Left ventricle myocardium inferior (tissue), 1 donor: ENCODE measurements at regions not wholly inside any gene's neighbourhood (a gene's known extent, or its start where the extent isn't known, plus 50 kb on each side); places are given as distances from the start of the nearest gene placed in this dataset.

Source experiments
- DNase-seq: peaks from one replicate; pipeline ENCODE4 v3.0.0-alpha.2; 2020
- H3K27ac ChIP-seq: fragments of 200-600 bp; replicated peaks from 2 replicates; pipeline ENCODE4 v1.8.0; 2021
- H3K27me3 ChIP-seq: fragments of 200-600 bp; 2 replicates; pipeline ENCODE4 v1.8.0; 2021; ENCODE audit warnings: low read depth
- H3K36me3 ChIP-seq: fragments of 200-600 bp; 2 replicates; pipeline ENCODE4 v1.8.0; 2021
- H3K4me1 ChIP-seq: fragments of 200-600 bp; 2 replicates; pipeline ENCODE4 v1.8.0; 2021
- H3K4me3 ChIP-seq: fragments of 200-600 bp; 2 replicates; pipeline ENCODE4 v1.8.0; 2021; ENCODE audit warnings: mild to moderate bottlenecking, moderate library complexity
- H3K9me3 ChIP-seq: fragments of 200-600 bp; replicated peaks from 2 replicates; pipeline ENCODE4 v1.8.0; 2021
- intact Hi-C: fragments of 100-400 bp; cut with micrococcal nuclease; formaldehyde crosslinking; loops from one replicate; pipeline ENCODE4 v1.11.0; 2022
- TF ChIP-seq, protein P1 (sequence below): fragments of 200-600 bp; IDR thresholded peaks from 2 replicates; pipeline ENCODE4 v1.8.0; 2021; ENCODE audit warnings: antibody characterized with exemption, mild to moderate bottlenecking, borderline replicate concordance
- donor health status: DM: no; HTN: yes; CAD: no; lungs with severe emphysema.

DNA sequence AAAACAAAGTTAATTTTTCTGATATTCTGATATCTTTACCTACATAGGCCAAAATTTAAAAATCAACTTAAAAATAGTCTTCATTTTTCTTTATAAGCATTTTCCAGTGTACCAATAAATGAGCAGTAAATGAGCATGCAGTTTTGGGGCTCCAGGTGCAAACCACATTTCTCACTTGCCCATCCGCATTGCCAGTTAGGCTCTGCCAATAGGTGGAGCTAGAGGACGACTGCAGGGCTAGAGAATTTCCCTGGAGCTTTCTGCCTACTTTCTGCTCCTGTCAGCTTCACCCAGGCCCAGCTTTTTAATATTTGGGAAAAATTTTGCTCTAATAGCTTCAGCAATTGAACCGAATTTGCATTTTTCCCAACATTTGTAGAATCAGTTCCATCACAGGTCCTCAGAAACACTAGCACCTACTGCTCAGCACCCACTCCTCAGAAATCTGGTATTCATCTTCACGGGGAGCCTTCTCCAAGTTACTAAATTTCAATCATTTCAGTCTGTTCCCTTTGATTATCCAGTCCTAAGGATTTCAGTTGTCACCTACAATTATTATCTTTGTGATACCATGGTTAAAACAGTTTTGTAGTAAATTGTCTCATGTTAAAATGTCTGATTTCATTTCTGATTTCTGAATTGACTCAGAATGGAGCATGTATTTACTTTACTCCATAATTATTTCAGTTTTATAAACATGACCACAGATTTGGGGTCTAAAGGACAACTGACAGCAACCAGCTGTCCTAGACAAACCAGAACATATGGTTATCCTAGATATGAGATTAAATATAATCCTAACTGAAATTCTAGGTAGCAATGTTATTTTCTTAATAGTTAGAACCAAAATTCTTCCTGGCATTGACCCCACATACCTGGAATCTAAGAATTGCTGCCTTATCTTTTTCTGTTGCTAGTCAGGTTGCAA is 104.6 kb upstream of the FAM174A start:
- peaks cover 5% of the 10 kb centered on the region for H3K9me3 ChIP-seq
- no peak overlapping the region for H3K27ac ChIP-seq
- peak; percentile 16 for DNase-seq
- TF ChIP-seq, protein P1, sequence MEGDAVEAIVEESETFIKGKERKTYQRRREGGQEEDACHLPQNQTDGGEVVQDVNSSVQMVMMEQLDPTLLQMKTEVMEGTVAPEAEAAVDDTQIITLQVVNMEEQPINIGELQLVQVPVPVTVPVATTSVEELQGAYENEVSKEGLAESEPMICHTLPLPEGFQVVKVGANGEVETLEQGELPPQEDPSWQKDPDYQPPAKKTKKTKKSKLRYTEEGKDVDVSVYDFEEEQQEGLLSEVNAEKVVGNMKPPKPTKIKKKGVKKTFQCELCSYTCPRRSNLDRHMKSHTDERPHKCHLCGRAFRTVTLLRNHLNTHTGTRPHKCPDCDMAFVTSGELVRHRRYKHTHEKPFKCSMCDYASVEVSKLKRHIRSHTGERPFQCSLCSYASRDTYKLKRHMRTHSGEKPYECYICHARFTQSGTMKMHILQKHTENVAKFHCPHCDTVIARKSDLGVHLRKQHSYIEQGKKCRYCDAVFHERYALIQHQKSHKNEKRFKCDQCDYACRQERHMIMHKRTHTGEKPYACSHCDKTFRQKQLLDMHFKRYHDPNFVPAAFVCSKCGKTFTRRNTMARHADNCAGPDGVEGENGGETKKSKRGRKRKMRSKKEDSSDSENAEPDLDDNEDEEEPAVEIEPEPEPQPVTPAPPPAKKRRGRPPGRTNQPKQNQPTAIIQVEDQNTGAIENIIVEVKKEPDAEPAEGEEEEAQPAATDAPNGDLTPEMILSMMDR, result peak; percentile 93
- intact Hi-C loops, result no loop called here
- H3K4me1 ChIP-seq, result no peaks in the 10 kb centered on the region
- peaks cover 3% of the 10 kb centered on the region for H3K36me3 ChIP-seq
- no peaks in the 10 kb centered on the region for H3K27me3 ChIP-seq
- no peak overlapping the region for H3K4me3 ChIP-seq

DNA sequence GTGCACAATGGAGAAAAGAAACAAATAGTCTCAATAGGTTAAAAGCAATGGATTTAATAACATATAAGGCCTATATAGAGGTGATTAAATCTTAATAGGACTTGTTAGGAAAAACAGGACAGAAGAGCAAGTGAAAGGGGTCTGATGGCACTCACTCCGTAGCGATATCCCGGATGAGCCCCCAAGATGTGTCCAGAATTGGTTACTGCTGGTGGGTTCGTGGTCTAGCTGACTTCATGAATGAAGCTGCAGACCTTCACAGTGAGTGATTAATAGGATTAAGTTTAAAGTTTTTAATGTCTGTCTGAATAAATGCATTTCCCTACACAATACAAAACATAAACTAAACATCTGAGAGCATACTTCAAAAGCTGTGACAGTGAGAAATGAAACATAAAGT is 110.4 kb upstream of the FAM174A start:
- intact Hi-C loops, result no loop called here
- no peaks in the 10 kb centered on the region for H3K4me1 ChIP-seq
- TF ChIP-seq, protein P1, result no peak
- peaks cover 18% of the 10 kb centered on the region for H3K36me3 ChIP-seq
- no peak overlapping the region for H3K27ac ChIP-seq
- DNase-seq, result no peak
- H3K27me3 ChIP-seq, result no peaks in the 10 kb centered on the region
- peaks cover 22% of the 10 kb centered on the region for H3K9me3 ChIP-seq
- H3K4me3 ChIP-seq, result no peak overlapping the region

DNA sequence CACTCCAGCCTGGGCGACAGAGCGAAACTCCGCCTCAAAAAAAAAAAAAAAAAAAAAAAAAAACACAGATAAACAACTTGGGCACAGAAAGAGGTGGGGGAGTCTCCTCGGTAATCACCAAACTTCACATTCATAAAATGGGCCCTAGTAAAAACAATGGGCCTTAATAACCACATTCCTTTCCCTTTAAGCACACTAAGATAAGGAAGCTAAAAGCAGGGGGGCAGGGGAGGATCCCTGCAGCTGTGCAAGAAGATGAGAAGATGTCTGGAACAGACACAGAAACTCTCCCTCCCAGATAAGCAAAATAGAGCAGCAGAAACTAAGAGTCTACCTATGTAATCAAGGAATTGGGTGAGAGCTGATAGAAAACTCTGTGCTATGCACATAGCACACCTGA is 111.2 kb upstream of the FAM174A start:
- peaks cover 22% of the 10 kb centered on the region for H3K9me3 ChIP-seq
- no peaks in the 10 kb centered on the region for H3K27me3 ChIP-seq
- TF ChIP-seq, protein P1, result no peak
- intact Hi-C loops, result no loop called here
- no peak overlapping the region for H3K4me3 ChIP-seq
- DNase-seq, result no peak
- H3K4me1 ChIP-seq, result no peaks in the 10 kb centered on the region
- H3K36me3 ChIP-seq, result peaks cover 18% of the 10 kb centered on the region
- no peak overlapping the region for H3K27ac ChIP-seq

DNA sequence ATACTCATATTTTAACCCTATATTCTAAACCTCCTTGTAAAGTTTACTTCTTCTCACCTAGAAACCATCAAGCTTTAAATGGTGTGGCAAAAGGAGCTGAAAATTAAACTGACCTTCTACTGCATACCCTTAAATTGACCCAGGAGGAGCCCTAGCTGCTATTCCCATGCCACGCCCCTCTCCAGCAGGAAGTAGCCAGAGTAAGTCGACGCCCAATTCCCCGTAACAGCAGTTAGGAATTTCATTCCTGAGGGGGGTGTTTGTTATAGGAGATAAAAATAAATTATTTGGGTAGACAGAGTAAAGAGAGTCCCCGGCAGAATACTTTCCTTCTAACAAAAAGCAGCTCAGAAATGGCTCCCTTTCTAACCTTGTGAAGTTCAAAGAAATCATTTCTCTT is 111.8 kb upstream of the FAM174A start:
- H3K27ac ChIP-seq, result no peak overlapping the region
- no peaks in the 10 kb centered on the region for H3K4me1 ChIP-seq
- peaks cover 18% of the 10 kb centered on the region for H3K36me3 ChIP-seq
- intact Hi-C loops, result no loop called here
- H3K9me3 ChIP-seq, result peaks cover 22% of the 10 kb centered on the region
- no peak for DNase-seq
- TF ChIP-seq, protein P1, result no peak
- H3K27me3 ChIP-seq, result no peaks in the 10 kb centered on the region
- H3K4me3 ChIP-seq, result no peak overlapping the region

DNA sequence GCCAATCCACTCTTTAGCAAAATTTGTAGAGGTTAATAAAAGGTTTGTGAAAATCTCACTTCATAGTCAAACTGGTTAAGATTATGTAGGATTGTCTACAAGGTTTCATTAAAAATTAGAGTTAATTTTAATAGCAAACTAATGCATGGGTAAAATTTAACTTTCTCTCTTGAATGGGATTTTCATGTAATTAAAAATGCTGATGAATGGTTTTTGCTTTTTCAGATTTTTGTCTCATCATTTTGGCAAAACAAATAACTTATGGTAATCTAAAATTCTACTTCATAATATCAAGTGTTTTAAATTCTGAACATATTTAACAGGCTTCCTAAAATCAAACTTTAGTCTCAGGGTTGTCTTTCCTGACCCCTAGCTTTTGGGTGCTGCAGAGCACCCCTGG is 113.8 kb upstream of the FAM174A start:
- intact Hi-C loops, result no loop called here
- no peak for DNase-seq
- H3K4me3 ChIP-seq, result no peak overlapping the region
- H3K9me3 ChIP-seq, result peaks cover 22% of the 10 kb centered on the region
- TF ChIP-seq, protein P1, result no peak
- peaks cover 18% of the 10 kb centered on the region for H3K36me3 ChIP-seq
- H3K27me3 ChIP-seq, result no peaks in the 10 kb centered on the region
- H3K27ac ChIP-seq, result no peak overlapping the region
- no peaks in the 10 kb centered on the region for H3K4me1 ChIP-seq
